HFF-Myc (cell line): ENCODE measurements at regions not wholly inside any gene's neighbourhood (a gene's known extent, or its start where the extent isn't known, plus 50 kb on each side); places are given as distances from the start of the nearest gene placed in this dataset.

Experiments used
- DNase-seq: peaks from one replicate; pipeline ENCODE4 v3.0.0-alpha.2; 2011; ENCODE audit warnings: low read depth; ENCODE audit errors: extremely low read depth
- H3K4me3 ChIP-seq: replicated peaks from 2 replicates; pipeline ENCODE4 v1.5.1; 2011; ENCODE audit warnings: low read depth, mild to moderate bottlenecking, control low read depth, low read length
- TF ChIP-seq, protein P1 (sequence below): IDR thresholded peaks from 2 replicates; pipeline ENCODE4 v1.5.1; 2012; ENCODE audit warnings: mild to moderate bottlenecking, low read depth, low read length, control low read depth; ENCODE audit errors: missing control alignments

DNA sequence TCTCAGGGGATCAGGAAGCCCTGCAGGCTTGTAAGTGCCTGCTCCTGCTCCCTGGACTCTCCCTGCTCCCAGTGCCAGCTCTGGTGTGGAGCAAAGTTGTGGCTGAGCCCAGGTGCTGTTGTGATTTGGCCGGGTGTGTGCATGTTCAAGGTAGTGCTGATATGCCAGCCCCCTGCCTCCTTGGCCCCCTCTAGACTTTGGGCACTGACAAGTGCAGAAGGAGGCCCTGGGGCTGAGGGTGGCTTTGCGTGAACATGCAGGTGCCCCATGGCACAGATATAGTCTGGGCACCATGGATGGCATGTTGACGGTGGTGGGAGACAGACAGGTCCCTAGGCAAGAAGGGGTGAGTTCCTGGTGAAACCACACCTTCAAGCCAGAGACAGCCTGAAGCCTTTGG, 441.6 kb upstream of the CDH8 start:
- no peak overlapping the region for H3K4me3 ChIP-seq
- TF ChIP-seq, protein P1, sequence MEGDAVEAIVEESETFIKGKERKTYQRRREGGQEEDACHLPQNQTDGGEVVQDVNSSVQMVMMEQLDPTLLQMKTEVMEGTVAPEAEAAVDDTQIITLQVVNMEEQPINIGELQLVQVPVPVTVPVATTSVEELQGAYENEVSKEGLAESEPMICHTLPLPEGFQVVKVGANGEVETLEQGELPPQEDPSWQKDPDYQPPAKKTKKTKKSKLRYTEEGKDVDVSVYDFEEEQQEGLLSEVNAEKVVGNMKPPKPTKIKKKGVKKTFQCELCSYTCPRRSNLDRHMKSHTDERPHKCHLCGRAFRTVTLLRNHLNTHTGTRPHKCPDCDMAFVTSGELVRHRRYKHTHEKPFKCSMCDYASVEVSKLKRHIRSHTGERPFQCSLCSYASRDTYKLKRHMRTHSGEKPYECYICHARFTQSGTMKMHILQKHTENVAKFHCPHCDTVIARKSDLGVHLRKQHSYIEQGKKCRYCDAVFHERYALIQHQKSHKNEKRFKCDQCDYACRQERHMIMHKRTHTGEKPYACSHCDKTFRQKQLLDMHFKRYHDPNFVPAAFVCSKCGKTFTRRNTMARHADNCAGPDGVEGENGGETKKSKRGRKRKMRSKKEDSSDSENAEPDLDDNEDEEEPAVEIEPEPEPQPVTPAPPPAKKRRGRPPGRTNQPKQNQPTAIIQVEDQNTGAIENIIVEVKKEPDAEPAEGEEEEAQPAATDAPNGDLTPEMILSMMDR, result no peak
- no peak for DNase-seq

DNA sequence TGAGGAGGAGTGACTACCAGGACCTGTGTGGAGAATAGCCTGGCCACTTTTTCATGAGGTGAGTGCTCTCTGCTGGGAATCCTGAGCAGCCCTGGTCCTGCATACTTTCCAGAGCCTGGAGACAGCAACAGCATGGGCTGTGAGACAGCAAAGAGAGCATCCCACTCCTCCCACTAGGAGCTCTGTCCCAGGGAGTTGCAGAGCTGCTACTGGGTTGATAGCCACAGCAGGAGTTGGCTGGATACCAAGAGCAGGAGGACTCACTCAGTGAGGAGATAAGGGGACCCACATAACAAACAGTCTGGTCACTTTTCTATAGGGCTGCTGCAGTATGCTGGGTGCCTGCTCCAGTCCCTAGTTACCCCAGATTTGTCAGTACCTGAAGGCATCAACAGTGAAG, 439.3 kb upstream of the CDH8 start:
- TF ChIP-seq, protein P1, result no peak
- H3K4me3 ChIP-seq, result no peak overlapping the region
- DNase-seq, result no peak

DNA sequence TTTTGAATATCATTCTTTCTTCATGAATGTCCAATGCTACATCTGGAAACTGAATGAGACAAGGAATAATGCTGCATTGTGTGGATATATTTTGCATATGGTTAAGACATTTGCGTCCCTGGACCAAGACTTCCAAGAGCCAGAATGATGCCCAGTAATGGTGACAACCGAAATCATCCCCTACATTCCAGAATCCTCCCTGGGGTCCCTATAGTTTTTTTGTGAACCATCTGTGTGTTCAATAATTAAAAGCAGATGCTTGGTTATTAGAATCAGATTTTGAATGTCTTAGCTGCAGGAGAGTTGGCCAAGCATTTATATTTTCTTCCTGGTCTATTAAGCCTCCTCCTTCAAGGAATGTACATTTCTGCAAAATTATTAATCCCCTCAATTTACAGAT, 426.7 kb upstream of the CDH8 start:
- no peak overlapping the region for H3K4me3 ChIP-seq
- DNase-seq, result no peak
- TF ChIP-seq, protein P1, result no peak

DNA sequence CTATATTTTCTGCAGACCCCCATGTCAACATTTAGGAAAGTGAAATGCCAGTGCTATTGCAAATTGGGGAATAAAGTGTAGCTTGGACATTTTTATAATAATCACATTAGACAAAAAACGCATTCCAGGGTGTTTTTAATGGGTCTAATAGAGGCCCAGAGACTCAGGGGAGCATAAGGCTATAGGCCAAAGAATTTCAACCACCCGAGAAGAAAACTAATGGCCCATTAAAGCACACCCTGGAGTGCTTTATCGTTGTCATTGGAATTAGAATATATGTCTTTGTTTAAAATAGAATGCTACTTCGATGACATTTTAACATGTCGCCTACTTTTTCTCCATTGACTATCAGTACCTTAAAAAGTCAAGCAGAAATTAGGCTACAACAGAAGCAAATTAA, 414.1 kb upstream of the CDH8 start:
- TF ChIP-seq, protein P1, result no peak
- no peak overlapping the region for H3K4me3 ChIP-seq
- no peak for DNase-seq

DNA sequence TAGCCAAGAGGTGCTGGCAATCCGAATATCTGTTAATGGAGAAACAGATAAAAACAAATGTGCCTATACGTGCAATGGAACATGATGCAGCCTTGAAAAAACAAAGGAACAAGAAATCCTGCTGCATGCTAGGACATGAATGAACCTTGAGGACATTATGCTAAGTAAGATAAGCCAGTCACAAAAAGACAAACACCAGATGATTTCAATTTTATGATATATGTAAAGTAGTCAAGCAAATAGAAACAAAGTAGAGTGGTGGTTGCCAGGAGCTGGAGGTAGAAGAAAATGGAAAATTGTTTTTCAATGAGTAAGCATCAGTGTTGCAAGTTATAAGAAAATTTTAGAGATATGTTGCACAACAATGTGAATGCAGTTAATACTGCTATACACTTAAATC, 409.7 kb upstream of the CDH8 start:
- no peak for DNase-seq
- no peak overlapping the region for H3K4me3 ChIP-seq
- TF ChIP-seq, protein P1, result no peak

DNA sequence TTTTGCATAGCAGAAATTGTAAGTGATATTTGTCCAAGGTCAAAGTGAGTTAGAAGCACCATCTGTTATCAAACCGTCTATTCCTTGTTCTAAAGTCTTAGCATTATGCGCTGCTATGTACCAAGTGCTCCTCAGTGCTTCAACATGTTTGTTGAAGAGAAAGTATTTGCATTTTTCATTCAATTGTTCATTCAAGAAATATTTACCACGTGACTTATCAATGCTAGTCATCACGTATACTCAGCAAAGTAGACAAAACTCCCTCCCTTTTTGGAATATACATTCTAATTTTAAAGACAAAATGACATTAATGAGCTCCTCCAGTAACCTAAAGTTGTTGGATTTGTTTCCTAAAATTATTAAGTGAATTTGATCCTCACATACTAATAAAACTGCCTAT, 388.0 kb upstream of the CDH8 start:
- DNase-seq, result no peak
- no peak overlapping the region for H3K4me3 ChIP-seq
- TF ChIP-seq, protein P1, result no peak

DNA sequence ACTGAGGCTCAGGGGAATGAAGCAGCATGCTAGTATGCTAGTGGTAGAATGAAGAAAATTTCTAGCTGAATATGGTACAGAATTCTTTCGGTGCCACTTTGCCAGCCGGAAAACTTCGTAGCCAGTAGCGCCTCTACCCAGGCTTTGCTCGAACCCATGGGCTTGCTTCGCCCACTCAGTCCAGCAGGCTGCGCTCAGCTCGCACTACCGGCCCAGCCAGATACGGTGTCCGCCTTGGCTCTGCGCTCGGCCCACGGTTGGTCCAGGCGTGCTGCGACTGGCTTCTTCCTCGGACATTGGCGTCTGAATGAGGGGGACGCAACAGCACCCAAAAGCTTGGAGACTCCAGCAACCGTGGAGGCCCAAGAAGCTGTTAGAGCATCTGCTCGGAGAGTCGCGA, 372.5 kb upstream of the CDH8 start:
- DNase-seq, result no peak
- TF ChIP-seq, protein P1, result no peak
- H3K4me3 ChIP-seq, result no peak overlapping the region
